Activated naive CD8-positive, alpha-beta T cell treated with anti-CD3 and anti-CD28 coated beads for 36 hours (primary cell): ENCODE measurements at regions not wholly inside any gene's neighbourhood (a gene's known extent, or its start where the extent isn't known, plus 50 kb on each side); places are given as distances from the start of the nearest gene placed in this dataset.

Source experiments
- DNase-seq: peaks from one replicate; pipeline ENCODE4 v3.0.0; 2021
- H3K27ac Mint-ChIP-seq: one replicate; pipeline ENCODE4 v1.8.0; 2022; ENCODE audit warnings: mild to moderate bottlenecking, moderate library complexity, mixed read lengths
- H3K27me3 Mint-ChIP-seq: one replicate; pipeline ENCODE4 v1.8.0; 2022; ENCODE audit warnings: mild to moderate bottlenecking, mixed read lengths
- H3K36me3 Mint-ChIP-seq: one replicate; pipeline ENCODE4 v1.8.0; 2021; ENCODE audit warnings: mild to moderate bottlenecking, mixed read lengths
- H3K4me1 Mint-ChIP-seq: one replicate; pipeline ENCODE4 v1.8.0; 2021; ENCODE audit warnings: mixed read lengths
- H3K4me3 Mint-ChIP-seq: one replicate; pipeline ENCODE4 v1.8.0; 2022; ENCODE audit warnings: mild to moderate bottlenecking, moderate library complexity, mixed read lengths
- H3K9me3 Mint-ChIP-seq: one replicate; pipeline ENCODE4 v1.8.0; 2022; ENCODE audit warnings: mixed read lengths

DNA sequence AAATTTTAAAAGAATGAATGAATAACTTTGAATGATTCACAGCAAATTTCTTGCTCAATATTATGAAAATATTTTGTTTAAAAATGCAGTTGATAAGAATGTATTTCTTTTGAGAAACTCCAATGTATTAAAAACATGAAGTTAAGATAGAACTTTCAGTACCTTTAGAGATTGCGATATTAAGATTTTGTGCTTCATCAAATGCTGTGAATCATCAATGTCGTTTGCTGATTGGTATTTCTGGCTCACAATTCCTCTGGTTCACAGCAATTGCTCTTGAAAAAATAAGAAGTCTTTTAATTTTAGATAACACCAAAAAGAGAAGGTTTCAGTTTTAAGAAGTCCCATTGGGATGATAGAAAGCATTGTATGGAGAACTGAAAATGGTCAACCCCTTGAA lies 228.7 kb downstream of the IKZF2 start:
- Mint-ChIP-seq H3K9me3 (no peaks in the 10 kb centered on the region), H3K4me1 (no peaks in the 10 kb centered on the region), H3K36me3 (no peaks in the 10 kb centered on the region), H3K4me3 (no peak overlapping the region), H3K27me3 (no peaks in the 10 kb centered on the region), H3K27ac (no peak overlapping the region)
- DNase-seq: no peak

DNA sequence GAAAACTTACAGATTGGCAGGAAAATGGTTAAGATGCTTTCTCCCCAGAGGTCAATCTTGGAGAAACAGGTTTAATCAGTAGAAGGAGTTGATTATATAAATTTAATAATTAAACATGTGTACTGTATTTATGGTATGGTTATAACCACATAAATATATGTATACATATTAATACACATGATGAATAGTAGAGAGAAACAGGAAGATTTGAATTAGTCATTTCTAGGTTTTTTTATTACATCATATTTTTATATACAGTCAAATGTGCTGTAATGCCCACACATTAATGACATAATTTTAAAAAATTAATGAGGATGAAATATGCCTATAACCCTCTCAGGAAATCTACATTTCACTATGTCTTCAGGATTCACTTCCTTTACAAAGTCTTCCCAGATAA lies 229.7 kb downstream of the IKZF2 start:
- Mint-ChIP-seq H3K27me3 (no peaks in the 10 kb centered on the region), H3K27ac (no peak overlapping the region), H3K9me3 (no peaks in the 10 kb centered on the region), H3K4me3 (no peak overlapping the region), H3K36me3 (no peaks in the 10 kb centered on the region), H3K4me1 (no peaks in the 10 kb centered on the region)
- no peak for DNase-seq

DNA sequence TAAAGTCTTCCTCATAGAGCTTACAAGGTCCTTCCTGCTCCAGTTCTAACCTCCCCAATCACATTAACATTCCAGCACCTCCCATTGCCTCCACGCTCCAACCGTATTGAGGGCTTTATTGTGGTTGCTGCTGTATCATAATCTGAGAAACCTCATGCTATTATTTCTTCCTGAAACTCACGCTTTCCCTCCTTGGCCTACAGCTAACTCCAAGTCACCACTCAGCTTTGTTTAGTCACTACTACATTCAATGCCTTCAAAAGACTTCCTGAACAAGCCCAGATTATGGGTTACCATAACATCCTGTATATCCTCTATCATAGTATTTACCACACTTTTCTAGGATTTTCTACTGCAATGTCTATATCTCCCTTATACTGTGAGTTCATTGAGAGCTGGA lies 230.4 kb downstream of the IKZF2 start:
- Mint-ChIP-seq H3K9me3 (no peaks in the 10 kb centered on the region), H3K4me1 (no peaks in the 10 kb centered on the region), H3K36me3 (no peaks in the 10 kb centered on the region), H3K27me3 (no peaks in the 10 kb centered on the region), H3K4me3 (no peak overlapping the region), H3K27ac (no peak overlapping the region)
- DNase-seq: no peak

DNA sequence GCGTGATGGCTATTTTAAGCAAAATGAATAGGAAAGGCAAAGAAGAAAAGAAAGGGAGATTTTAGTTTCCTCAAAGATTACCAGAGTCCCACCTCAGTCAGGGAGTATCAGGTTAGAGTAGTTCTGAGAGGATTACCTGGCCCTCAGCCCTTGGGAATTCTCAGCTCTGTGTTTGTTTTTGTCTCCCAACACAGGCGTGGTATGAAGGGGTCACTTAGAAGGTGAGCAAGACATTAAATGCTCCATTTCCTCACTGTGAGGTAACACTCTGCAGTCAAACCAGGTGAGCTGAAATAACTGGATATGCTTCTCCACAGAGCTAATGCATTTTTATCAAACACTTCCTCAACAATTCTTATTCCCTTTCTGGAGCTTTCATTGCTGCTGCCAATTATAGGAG lies 232.2 kb downstream of the IKZF2 start:
- H3K4me1 Mint-ChIP-seq: peaks cover 8% of the 10 kb centered on the region
- no peaks in the 10 kb centered on the region for H3K27me3 Mint-ChIP-seq
- H3K36me3 Mint-ChIP-seq: no peaks in the 10 kb centered on the region
- H3K27ac Mint-ChIP-seq: no peak overlapping the region
- H3K4me3 Mint-ChIP-seq: no peak overlapping the region
- no peak for DNase-seq
- H3K9me3 Mint-ChIP-seq: no peaks in the 10 kb centered on the region

DNA sequence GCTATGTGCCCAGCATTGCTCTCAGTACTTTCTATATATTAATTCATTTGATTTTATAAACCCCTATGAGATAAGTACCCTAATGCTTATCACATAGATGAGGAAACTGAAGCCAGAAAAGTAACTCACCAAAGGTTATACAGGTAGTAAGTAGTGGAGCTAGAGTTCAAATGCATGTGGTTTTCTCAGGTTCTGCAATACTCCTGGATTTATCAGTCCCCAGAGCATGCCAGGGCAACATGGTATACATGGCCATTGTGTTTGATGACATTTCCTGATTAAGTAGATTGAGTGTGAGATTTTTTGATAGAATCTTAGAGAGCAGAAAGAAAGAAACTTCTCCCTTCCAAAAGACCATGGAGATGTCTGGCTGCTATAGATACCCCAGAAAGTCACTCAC lies 233.1 kb downstream of the IKZF2 start:
- Mint-ChIP-seq H3K4me1 (peaks cover 8% of the 10 kb centered on the region), H3K9me3 (no peaks in the 10 kb centered on the region), H3K27me3 (no peaks in the 10 kb centered on the region), H3K27ac (no peak overlapping the region), H3K36me3 (no peaks in the 10 kb centered on the region), H3K4me3 (no peak overlapping the region)
- no peak for DNase-seq

DNA sequence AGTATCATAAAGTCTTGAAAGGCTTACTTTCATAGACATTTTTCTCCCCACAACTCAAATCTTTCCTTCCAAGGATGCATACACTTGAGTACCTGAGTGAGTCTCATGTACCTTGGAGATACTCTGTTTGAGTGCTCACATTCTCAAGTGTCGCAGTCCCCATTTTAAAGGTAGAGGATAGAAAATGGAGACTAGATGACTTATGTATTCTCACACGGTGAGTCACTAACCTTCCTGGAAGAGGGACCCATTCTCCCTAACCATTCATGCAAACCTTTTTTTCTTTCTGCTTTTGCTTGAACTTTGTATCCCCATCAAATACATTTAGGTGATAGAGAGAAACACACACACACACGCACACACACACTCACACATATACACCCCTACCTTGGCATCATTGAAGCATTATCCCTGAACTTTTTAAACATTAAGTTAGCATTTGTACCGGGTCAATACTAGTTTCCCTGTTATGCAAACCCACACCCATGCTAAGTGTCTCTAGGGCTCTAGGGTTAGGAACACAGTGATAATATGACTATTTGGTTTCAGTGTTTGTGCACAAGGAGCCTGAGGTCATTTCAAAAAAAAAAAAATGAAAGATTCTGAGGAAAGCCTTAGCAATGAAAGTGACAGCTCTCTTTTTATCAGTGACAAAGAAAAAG lies 236.2 kb downstream of the IKZF2 start:
- no peaks in the 10 kb centered on the region for H3K36me3 Mint-ChIP-seq
- DNase-seq: no peak
- no peaks in the 10 kb centered on the region for H3K27me3 Mint-ChIP-seq
- H3K4me3 Mint-ChIP-seq: peak overlapping the region; percentile 18
- peaks cover 21% of the 10 kb centered on the region for H3K4me1 Mint-ChIP-seq
- H3K27ac Mint-ChIP-seq: peak overlapping the region; percentile 32
- no peaks in the 10 kb centered on the region for H3K9me3 Mint-ChIP-seq

DNA sequence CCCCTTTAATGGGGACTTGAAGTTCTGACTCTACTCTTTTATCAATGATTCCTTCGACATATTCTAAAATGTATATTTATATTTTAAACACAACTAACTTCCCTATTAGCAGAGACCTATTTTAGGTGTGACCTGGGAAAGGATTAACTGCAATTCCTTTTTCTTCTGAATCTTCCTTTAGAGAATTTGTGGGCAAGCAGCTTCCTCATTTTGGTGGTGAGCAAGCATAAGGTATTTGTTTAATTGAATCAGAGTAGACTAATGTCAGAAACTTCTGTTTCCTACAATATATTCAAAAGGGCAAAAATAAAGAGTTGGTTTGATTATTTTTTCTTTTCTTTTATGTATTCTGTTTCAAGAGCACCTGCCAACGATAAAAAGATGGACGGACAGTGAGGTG lies 237.0 kb downstream of the IKZF2 start:
- Mint-ChIP-seq H3K4me1 (peaks cover 21% of the 10 kb centered on the region), H3K36me3 (no peaks in the 10 kb centered on the region), H3K27ac (no peak overlapping the region), H3K9me3 (peaks cover 2% of the 10 kb centered on the region), H3K4me3 (no peak overlapping the region), H3K27me3 (no peaks in the 10 kb centered on the region)
- no peak for DNase-seq

DNA sequence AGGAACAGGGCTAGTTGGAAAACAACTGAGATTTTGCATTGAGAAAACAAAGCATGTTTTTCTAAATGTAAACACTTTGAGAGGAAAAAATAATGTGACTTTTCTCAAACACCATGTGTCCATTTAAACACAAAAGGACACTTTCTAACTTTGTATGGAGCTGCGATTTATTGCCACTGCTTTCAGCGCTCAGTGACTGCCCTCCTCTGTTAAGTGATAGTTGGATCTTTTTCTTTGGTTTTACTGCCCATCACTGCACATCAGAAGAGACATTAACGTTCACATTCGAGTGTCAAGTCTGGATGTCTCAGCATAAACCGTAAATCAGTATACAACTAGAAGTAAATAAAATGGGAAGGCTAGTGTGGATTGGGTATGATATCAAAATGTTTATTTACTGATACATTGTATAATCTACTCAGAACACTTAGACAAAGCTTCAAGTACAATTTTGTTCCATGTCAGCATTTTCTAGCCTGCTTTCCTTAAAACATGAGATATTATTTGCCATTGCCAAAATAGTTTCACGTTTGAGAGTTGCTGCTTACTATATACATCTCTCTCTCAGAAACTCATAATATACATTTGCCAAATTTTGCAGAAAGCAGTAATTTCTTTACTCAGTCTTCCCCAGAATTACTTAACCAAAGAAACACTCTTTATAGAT lies 237.6 kb downstream of the IKZF2 start:
- Mint-ChIP-seq H3K27ac (no peak overlapping the region), H3K4me3 (no peak overlapping the region), H3K4me1 (peaks cover 21% of the 10 kb centered on the region), H3K27me3 (no peaks in the 10 kb centered on the region), H3K9me3 (peaks cover 3% of the 10 kb centered on the region), H3K36me3 (no peaks in the 10 kb centered on the region)
- no peak for DNase-seq

DNA sequence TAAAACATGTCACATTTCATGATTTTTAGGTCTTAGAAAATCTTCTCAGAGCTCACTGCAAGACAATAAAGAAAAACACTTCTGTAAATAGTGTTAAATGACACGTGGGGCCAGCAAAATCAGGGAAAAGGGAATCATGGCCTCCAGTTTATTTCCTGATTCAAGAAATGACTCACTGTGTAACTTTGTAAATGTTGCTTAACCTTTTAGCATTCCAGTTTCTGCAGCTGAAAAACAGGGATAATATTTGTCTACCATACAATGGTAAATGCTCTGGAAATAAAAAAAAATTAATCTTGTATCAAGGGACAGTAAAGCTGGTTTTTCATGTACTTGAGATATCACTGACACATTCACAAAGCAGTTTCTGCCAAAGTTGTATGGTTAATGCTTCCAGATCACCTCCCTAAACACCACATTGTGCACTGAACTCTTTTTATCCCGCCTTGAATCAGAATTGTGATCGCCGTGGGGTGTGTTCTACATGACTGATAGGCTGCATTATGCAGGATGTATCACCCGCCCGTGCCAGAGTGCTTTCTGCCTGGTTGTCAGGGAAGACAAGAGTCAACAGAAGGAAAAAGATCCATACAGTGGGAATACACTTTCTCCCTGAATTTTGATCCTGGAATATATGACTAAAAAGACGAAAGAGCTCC lies 238.8 kb downstream of the IKZF2 start:
- Mint-ChIP-seq H3K36me3 (no peaks in the 10 kb centered on the region), H3K4me3 (no peak overlapping the region), H3K9me3 (peaks cover 3% of the 10 kb centered on the region), H3K27me3 (no peaks in the 10 kb centered on the region), H3K27ac (no peak overlapping the region), H3K4me1 (peaks cover 21% of the 10 kb centered on the region)
- no peak for DNase-seq

DNA sequence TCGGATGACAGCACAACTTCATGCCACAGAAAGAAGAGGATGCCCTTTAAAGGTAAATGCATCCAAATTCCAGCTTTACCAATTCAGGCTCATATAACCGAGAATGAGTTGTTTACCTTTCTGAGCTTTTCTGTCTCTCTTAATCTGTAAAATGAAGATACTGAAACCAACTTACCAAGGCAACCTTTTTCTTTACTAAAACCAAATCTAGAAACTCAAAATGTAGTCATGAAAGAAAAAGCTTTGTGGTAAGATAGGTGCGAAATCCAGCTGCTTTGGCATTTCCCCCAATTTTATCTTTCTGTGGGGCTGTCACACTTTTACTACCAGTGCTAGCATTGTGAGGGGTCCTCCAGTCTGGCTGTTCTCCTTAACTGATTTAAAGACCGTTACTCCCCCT lies 240.4 kb downstream of the IKZF2 start:
- H3K27me3 Mint-ChIP-seq: no peaks in the 10 kb centered on the region
- H3K4me1 Mint-ChIP-seq: peaks cover 21% of the 10 kb centered on the region
- no peak for DNase-seq
- H3K9me3 Mint-ChIP-seq: peaks cover 3% of the 10 kb centered on the region
- peak overlapping the region; percentile 63 for H3K27ac Mint-ChIP-seq
- H3K4me3 Mint-ChIP-seq: no peak overlapping the region
- H3K36me3 Mint-ChIP-seq: no peaks in the 10 kb centered on the region

DNA sequence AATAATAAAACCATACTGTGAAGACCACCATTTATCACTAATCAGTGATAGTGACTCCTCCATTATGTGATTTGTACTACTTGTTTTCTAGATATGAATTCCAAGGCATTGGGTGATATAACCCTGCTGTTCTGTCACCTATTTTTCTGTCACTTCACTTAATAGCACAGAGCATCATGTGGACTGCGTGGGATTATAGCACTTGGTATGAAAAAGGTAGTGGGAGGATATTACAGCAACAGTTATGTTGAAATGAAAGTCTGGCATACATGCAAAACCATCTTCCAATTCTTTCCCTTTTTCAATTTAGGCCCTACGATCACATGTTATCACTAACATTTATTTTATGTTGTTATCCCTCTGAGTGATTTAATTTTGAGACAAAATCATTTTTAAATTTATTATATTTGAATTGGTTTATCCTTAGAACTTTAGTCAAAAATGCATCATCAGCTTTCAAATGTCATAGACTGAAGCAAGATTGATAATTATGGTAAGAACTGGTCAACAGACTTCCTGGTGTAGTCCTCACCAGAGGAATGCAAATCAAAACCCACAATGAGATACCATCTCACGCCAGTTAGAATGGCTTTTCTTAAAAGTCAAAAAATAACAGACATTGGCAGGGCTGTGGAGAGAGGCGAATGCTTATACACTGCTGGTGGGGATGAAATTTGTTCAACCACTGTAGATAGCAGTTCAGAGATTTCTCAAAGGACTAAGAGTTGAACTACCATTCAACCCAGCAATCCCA lies 242.6 kb downstream of the IKZF2 start:
- H3K4me3 Mint-ChIP-seq: no peak overlapping the region
- DNase-seq: no peak
- H3K36me3 Mint-ChIP-seq: no peaks in the 10 kb centered on the region
- no peak overlapping the region for H3K27ac Mint-ChIP-seq
- H3K4me1 Mint-ChIP-seq: peaks cover 13% of the 10 kb centered on the region
- H3K27me3 Mint-ChIP-seq: no peaks in the 10 kb centered on the region
- peaks cover 3% of the 10 kb centered on the region for H3K9me3 Mint-ChIP-seq

DNA sequence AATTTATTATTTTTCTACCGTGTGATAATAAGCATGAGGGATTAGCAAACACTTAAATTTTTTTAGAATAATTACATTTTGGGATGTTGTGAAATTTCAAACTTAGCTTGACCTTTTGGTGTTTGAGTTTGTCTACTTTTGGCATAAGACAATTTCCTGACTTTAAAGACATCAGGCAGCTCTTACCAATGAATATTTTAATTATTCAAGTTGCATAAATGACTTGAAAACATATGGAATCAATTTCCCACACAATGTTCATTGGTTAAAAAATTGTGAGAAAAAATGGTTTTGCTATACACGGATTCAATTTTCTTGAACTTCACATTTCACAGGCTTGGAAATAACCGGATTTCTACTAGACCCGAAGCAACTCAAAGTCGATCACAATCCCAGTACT lies 243.4 kb downstream of the IKZF2 start:
- H3K27ac Mint-ChIP-seq: no peak overlapping the region
- H3K4me1 Mint-ChIP-seq: peaks cover 13% of the 10 kb centered on the region
- H3K9me3 Mint-ChIP-seq: peaks cover 3% of the 10 kb centered on the region
- no peaks in the 10 kb centered on the region for H3K36me3 Mint-ChIP-seq
- no peak overlapping the region for H3K4me3 Mint-ChIP-seq
- DNase-seq: no peak
- no peaks in the 10 kb centered on the region for H3K27me3 Mint-ChIP-seq

DNA sequence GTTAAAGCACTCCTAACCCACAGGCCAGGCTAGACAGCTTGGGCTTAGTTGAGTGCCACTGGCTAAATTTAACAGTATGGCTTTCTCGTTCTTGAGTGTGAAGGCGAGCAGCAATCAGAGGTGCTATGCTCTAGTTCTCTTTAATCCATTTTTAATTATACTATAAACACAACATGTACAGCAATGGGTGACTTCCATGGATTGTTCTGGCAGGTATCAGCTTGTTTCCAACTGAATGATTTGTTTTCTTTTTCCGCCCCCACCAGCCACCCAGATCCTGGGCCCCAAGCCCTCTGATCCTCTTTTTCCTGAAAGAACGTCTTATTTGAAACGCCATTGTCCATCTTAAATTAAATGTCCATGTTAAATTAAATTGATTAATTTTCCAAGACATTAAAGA lies 244.8 kb downstream of the IKZF2 start:
- no peak for DNase-seq
- no peak overlapping the region for H3K4me3 Mint-ChIP-seq
- no peaks in the 10 kb centered on the region for H3K27me3 Mint-ChIP-seq
- peaks cover 9% of the 10 kb centered on the region for H3K4me1 Mint-ChIP-seq
- H3K27ac Mint-ChIP-seq: no peak overlapping the region
- H3K9me3 Mint-ChIP-seq: peaks cover 3% of the 10 kb centered on the region
- H3K36me3 Mint-ChIP-seq: no peaks in the 10 kb centered on the region

DNA sequence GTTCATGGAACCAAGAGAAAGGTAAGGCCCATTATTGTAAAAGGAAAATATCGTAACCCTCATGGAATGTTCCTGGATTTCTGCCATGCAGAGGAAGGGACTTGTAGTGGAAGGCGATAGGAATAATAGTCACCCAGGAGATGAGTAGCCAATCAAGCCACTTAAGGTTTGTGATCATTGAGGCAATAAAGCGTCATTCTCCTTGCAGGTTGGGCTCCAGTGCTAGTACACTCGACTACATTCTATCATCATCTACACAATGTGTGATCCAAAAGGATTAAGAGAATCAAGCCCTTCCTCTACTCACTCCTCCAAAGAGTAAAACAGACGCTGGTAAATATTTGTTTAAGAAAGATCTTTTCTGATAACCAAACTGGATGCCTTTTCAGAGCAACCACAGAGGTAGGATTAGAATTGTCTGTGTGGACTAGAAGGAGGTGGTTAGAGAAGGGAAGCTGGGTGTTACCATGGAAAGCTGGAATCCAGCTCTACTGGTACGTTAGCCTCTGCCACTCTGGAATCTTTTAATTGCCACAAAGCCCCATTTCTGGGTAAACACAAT lies 245.7 kb downstream of the IKZF2 start:
- Mint-ChIP-seq H3K27ac (no peak overlapping the region), H3K9me3 (peaks cover 3% of the 10 kb centered on the region), H3K27me3 (no peaks in the 10 kb centered on the region), H3K36me3 (no peaks in the 10 kb centered on the region), H3K4me1 (peaks cover under 1% of the 10 kb centered on the region), H3K4me3 (no peak overlapping the region)
- DNase-seq: no peak

DNA sequence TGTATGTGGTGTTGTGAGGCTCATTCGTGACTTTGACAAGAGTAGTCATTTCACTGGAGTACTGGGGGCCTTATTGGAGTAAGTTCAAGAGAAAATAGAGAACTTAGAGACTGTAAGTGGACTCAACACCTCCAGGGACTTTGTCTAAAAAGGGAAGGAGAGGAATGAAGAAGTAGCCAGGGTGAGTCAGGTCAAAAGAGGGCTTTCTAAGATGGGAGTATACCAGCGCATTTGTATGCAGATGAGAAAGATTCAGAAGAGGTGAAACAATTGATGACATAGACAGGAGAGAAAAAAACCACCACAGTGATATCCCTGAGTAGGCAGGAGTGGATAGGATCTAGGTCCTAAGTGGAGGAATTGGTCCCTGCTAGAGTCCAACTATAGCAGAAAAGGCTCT lies 246.8 kb downstream of the IKZF2 start:
- no peak overlapping the region for H3K27ac Mint-ChIP-seq
- H3K9me3 Mint-ChIP-seq: peaks cover 3% of the 10 kb centered on the region
- H3K27me3 Mint-ChIP-seq: no peaks in the 10 kb centered on the region
- H3K4me3 Mint-ChIP-seq: no peak overlapping the region
- DNase-seq: no peak
- H3K4me1 Mint-ChIP-seq: no peaks in the 10 kb centered on the region
- H3K36me3 Mint-ChIP-seq: no peaks in the 10 kb centered on the region
